HG02885 (cell line): ENCODE measurements at regions not wholly inside any gene's neighbourhood (a gene's known extent, or its start where the extent isn't known, plus 50 kb on each side); places are given as distances from the start of the nearest gene placed in this dataset.

Experiments
- ATAC-seq: cut with Tn5 transposase; IDR thresholded peaks from one replicate; pipeline ENCODE4 v1.9.1; 2021; ENCODE audit warnings: mild to moderate bottlenecking; ENCODE audit not compliant: unreplicated experiment, poor library complexity

GRCh38 chr2:5083402-5083801, 608.8 kb upstream of the SOX11 start:
- ATAC-seq: no peak

- no peak for ATAC-seq
Observed at GRCh38 chr2:5089409-5089808, 602.8 kb upstream of the SOX11 start.

- ATAC-seq: no peak
Observed at GRCh38 chr2:5093056-5093455, 599.1 kb upstream of the SOX11 start.

GRCh38 chr2:5093518-5093917, 598.7 kb upstream of the SOX11 start:
- no peak for ATAC-seq

GRCh38 chr2:5094192-5094591, 598.0 kb upstream of the SOX11 start:
- ATAC-seq: no peak

GRCh38 chr2:5098286-5098685, 593.9 kb upstream of the SOX11 start:
- no peak for ATAC-seq

- ATAC-seq: no peak
Observed at GRCh38 chr2:5102823-5103222, 589.4 kb upstream of the SOX11 start.

- no peak for ATAC-seq
Observed at GRCh38 chr2:5111581-5111980, 580.6 kb upstream of the SOX11 start.

GRCh38 chr2:5119046-5119445, 573.1 kb upstream of the SOX11 start:
- ATAC-seq: no peak

GRCh38 chr2:5121121-5121520, 571.1 kb upstream of the SOX11 start:
- no peak for ATAC-seq

- ATAC-seq: no peak
Observed at GRCh38 chr2:5121642-5122041, 570.5 kb upstream of the SOX11 start.

GRCh38 chr2:5123582-5124196, 568.5 kb upstream of the SOX11 start:
- no peak for ATAC-seq

GRCh38 chr2:5125017-5125730, 567.0 kb upstream of the SOX11 start:
- no peak for ATAC-seq

GRCh38 chr2:5132281-5132680, 559.9 kb upstream of the SOX11 start:
- no peak for ATAC-seq

GRCh38 chr2:5140347-5140746, 551.8 kb upstream of the SOX11 start:
- ATAC-seq: no peak

GRCh38 chr2:5144159-5144558, 548.0 kb upstream of the SOX11 start:
- no peak for ATAC-seq

GRCh38 chr2:5145053-5145452, 547.1 kb upstream of the SOX11 start:
- ATAC-seq: no peak

GRCh38 chr2:5145801-5146200, 546.4 kb upstream of the SOX11 start:
- ATAC-seq: no peak

- ATAC-seq: no peak
Observed at GRCh38 chr2:5148392-5149085, 543.6 kb upstream of the SOX11 start.

- no peak for ATAC-seq
Observed at GRCh38 chr2:5150871-5151270, 541.3 kb upstream of the SOX11 start.

- no peak for ATAC-seq
Observed at GRCh38 chr2:5164776-5165525, 527.2 kb upstream of the SOX11 start.
